ENCODE measurements at regions not wholly inside any gene's neighbourhood (a gene's known extent, or its start where the extent isn't known, plus 50 kb on each side); places are given as distances from the start of the nearest gene placed in this dataset.
"Not testable (repeated sequence)": the region's sequence is repeated elsewhere in the genome, so short reads cannot be mapped to it uniquely, and the experiment has no call there.

DNA sequence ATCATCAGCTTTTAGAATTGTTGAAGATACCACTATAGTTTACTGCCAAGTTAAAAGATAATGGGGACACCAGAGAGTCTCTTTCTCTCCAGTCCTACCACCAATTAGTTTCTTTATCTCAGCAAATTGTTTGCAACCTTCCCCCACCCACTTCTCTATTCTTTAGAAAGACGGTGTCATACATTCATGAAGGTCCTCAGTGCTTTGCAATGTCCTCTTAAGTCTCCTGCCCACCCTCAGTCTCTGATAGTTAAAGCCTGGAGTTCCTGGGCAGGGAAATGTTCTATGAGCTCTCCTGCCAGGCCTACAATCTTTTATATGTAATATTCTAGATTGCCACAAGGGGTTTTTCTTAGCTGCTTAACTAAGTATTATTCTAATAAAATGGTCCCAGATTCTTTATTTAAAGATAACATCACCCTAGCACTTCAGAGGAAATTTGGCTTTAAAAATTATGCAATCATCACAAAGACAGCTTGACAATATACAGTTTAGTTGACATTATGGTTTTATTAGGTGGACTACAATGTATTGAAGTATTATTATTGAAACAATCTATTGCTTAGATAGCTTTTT, 509.2 kb downstream of the CSNK1G3 start:
- no peak for DNase-seq (ENCODE audit: low spot score)
- in situ Hi-C loops (cut with HindIII; ENCODE audit: low sequenced_read_pairs), result no loop called here

DNA sequence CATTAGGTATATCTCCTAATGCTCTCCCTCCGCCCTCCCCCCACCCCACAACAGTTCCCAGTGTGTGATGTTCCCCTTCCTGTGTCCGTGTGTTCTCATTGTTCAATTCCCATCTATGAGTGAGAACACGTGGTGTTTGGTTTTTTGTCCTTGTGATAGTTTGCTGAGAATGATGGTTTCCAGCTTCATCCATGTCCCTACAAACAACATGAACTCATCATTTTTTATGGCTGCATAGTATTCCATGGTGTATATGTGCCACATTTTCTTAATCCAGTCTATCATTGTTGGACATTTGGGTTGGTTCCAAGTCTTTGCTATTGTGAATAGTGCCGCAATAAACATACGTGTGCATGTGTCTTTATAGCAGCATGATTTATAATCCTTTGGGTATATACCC, 505.3 kb downstream of the CSNK1G3 start:
- in situ Hi-C loops (cut with HindIII; ENCODE audit: low sequenced_read_pairs); DNase-seq (ENCODE audit: low spot score): not testable (repeated sequence)

GRCh38 chr5:124007675-124008398, 495.9 kb downstream of the CSNK1G3 start:
- in situ Hi-C loops (cut with HindIII; ENCODE audit: low sequenced_read_pairs), result no loop called here

DNA sequence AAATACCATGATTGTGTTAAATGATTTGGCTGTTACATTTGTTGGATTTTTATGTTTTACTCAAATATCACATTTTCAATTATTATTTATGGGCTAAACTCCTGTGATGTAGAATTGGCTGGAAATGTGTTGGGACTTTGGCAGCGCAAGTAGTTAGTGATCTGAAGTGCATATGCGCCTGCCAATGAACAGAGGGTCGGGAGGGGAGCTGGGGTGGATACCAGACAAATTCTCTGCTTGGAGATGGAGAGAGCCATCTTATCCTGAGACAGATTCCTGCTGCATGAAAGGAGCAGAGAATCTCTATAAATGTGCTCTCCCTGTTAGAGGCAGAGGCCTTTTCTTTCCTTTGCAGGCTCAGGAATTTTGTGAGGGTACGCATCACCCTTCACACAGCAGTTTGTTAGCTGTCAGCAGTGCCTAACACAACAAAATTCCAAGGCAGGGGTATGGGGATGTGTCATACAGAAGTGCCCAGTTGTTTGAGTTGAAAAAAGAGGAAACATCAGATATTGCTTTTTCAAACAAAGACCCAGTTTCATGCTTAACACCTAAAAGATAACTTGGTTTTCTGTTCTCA, 489.1 kb downstream of the CSNK1G3 start:
- in situ Hi-C loops (cut with HindIII; ENCODE audit: low sequenced_read_pairs), result no loop called here
- DNase-seq (ENCODE audit: low spot score), result no peak

More at GRCh38 chr5:124007675-124008398, 495.9 kb downstream of the CSNK1G3 start:
- DNase-seq (ENCODE audit: low spot score), result no peak

- peak; percentile 10 for DNase-seq (ENCODE audit: low spot score)
- in situ Hi-C loops (cut with HindIII; ENCODE audit: low sequenced_read_pairs), result no loop called here
Observed at GRCh38 chr5:124000538-124000937, 488.6 kb downstream of the CSNK1G3 start.

DNA sequence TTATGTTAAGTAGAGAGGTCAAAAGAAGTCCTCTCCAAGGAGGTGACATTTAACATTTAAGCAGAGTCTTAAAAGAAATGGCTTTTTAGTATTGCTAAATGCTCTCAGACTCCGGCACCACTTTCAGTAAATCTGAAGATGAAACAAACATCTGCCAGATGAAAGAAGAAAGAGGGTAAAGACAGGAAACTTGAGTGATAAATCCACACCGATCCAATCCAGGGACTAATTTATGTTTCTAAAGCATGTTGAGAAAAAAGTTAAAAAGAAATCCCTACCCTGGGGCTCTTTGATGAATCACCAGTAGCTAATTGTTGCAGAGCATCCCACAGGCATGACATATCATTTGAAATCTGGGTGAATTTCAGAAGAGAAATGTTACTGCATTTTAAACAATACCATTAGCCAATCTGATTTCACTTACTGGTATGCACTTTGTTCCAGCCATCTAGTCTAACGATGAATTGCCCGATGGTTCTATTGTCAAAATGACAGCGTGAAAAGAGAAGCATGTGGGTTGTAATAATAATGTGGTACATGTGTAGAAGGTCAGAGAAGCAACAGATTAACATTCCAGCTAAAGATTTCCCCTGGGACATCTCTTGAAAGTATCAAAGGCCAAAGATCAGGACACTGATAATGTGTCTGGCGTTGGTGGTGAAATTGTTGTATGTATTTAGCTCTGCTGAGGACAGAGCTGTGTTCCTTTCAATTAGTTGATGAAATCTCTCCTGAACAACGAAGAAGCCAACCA, 485.7 kb downstream of the CSNK1G3 start:
- in situ Hi-C loops (cut with HindIII; ENCODE audit: low sequenced_read_pairs), result no loop called here
- no peak for DNase-seq (ENCODE audit: low spot score)

- in situ Hi-C loops (cut with HindIII; ENCODE audit: low sequenced_read_pairs), result no loop called here
- DNase-seq (ENCODE audit: low spot score), result no peak
Observed at GRCh38 chr5:123997064-123997461, 485.1 kb downstream of the CSNK1G3 start.

- no peak for DNase-seq (ENCODE audit: low spot score)
- in situ Hi-C loops (cut with HindIII; ENCODE audit: low sequenced_read_pairs), result no loop called here
Observed at GRCh38 chr5:123992641-123993040, 480.7 kb downstream of the CSNK1G3 start.

GRCh38 chr5:123987956-123988355, 476.0 kb downstream of the CSNK1G3 start:
- in situ Hi-C loops (cut with HindIII; ENCODE audit: low sequenced_read_pairs), result no loop called here

GRCh38 chr5:123976379-123977033, 464.5 kb downstream of the CSNK1G3 start:
- no peak for DNase-seq (ENCODE audit: low spot score)
- in situ Hi-C loops (cut with HindIII; ENCODE audit: low sequenced_read_pairs), result no loop called here

More at GRCh38 chr5:123987956-123988355, 476.0 kb downstream of the CSNK1G3 start:
- no peak for DNase-seq (ENCODE audit: low spot score)

DNA sequence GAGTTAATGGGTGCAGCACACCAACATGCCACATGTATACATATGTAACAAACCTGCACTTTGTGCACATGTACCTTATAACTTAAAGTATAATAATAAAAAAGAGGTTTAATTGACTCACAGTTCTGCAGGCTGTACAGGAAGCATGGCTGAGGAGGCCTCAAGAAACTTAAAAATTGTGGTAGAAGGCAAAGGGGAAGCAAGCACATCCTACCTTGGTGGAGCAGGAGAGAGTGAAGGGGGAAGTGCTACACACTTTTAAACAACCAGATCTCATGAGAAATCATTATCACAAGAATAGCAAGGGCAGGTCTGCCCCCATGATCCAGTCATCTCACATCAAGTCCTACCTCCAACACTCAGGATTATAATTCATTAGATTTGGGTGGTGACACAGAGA, 463.5 kb downstream of the CSNK1G3 start:
- not testable (repeated sequence) for DNase-seq (ENCODE audit: low spot score)

DNA sequence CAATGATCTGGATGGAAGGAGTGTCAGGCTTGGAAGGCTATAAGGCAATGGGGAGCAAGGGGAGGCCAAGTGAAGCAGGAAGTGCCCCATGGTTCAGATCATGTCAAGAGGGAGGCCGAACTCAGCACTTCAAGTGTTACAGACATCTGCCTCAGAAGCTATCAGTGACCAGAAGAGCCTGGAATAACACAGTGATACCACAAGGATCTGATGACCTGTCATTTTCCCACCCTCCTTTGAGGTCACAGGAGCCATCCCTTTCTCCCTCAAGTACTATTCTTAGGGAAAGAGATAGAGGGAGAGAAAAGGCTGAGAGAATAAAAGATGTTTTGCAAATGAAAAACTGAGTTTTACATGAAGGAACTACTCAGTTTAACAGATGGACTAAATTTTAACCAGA, 454.8 kb downstream of the CSNK1G3 start:
- in situ Hi-C loops (cut with HindIII; ENCODE audit: low sequenced_read_pairs), result no loop called here
- DNase-seq (ENCODE audit: low spot score), result no peak

More for the DNA sequence above, 463.5 kb downstream of the CSNK1G3 start:
- in situ Hi-C loops (cut with HindIII; ENCODE audit: low sequenced_read_pairs), result not testable (repeated sequence)

DNA sequence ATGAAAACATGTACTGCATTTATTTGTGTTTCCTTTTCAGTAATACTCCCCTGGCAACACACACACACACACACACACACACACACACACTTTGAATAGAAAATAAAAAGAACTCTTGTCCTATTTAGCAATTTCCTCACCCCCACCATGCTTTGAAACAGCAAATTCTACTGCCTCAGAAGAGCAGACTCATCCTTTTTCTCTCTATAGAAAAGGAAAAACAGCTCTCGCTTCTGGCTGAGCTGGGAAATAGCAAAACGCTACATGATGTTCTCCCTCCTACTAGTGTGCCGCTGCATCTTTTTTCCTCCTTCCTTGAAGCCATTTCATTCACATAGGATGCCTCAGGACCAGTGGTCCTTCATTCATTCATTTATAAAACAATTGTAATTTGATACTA, 453.6 kb downstream of the CSNK1G3 start:
- in situ Hi-C loops (cut with HindIII; ENCODE audit: low sequenced_read_pairs), result no loop called here

DNA sequence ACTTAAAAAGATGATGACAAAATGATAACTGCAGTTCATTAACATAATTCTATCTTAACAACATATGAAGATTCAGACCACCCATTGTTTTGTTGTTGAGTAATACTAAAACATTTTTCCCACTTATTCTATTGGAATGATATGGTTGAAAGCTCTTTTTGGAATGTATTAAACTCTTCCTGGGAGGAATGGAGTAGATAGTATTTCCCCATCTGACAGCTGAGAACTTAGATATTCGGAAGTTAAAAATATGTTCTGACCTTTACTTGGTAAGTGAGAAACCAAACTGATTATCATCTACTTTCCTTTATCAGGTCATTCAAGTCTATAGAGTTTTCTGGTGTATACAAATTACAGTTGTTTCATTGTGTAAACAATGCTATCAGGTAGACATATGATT, 452.9 kb downstream of the CSNK1G3 start:
- no peak for DNase-seq (ENCODE audit: low spot score)
- in situ Hi-C loops (cut with HindIII; ENCODE audit: low sequenced_read_pairs), result no loop called here

More for the DNA sequence above, 453.6 kb downstream of the CSNK1G3 start:
- DNase-seq (ENCODE audit: low spot score), result peak; percentile 9

GRCh38 chr5:123960526-123960925, 448.5 kb downstream of the CSNK1G3 start:
- in situ Hi-C loops (cut with HindIII; ENCODE audit: low sequenced_read_pairs), result no loop called here

GRCh38 chr5:123951582-123951977, 439.6 kb downstream of the CSNK1G3 start:
- DNase-seq (ENCODE audit: low spot score), result no peak
- in situ Hi-C loops (cut with HindIII; ENCODE audit: low sequenced_read_pairs), result no loop called here

More at GRCh38 chr5:123960526-123960925, 448.5 kb downstream of the CSNK1G3 start:
- DNase-seq (ENCODE audit: low spot score), result no peak

DNA sequence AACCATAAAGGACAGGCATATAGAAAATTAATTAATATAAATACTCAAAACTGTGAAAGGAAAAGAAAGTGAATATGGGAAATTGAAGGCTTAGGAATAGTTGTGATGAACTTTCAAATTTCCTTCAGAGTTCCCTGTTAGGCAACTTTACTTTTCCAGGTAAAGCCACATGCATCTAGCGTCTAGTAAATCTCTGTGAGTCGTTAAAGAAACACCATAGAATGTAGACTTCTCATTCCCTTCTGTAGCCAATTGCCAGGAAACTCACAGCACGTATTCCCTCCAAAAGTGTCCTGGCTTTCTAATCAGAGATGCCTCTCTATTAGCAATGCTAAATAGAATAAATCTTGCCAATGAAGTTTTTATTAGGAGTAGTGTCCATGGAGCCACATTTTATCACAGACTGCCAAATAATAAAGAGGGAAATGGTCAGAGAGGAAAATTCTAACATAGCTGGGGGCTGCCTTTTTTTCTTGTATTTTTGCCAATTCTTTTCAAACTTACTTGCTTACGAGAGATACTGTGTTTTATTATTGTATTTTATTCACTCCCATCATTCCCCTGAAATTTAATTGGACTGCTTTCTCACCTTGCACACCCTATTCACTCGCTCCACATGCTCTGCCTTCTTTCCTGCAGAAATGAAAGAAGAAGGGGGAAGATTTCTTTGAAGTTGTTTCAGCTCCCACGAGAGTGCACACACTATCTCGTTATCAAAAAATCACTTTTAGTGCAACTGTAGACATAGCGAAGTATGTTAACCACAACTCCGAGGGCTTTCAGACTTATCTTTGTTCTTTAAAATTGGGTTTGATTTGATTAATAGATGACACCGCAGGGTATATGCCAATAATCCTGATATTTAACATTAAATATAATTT, 439.0 kb downstream of the CSNK1G3 start:
- in situ Hi-C loops (cut with HindIII; ENCODE audit: low sequenced_read_pairs), result no loop called here
- no peak for DNase-seq (ENCODE audit: low spot score)

DNA sequence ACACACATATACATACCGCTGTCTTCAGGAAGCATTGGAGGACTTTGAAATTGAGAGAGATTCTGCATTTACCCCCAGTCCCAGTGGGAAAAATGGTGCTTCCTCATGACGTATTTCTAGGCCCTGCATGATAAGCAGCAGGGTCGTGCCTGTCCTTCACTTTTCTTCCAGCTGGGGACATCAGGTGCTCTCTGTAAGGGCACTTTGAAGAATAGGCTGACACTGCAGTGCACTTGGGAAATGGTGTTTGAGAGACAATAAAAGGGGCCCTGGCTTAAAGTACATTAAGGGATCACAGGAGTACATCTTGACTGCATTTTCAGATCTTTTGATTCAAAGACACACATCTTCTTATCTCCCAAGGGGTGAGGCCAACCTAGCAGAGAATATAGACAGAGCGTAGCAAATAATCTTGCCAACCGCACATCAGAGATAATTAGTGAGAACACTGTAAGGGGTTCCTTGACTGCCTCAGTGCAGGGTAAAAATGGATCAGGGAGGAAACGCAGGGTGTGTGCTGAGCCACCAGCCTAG, 437.9 kb downstream of the CSNK1G3 start:
- no peak for DNase-seq (ENCODE audit: low spot score)
- in situ Hi-C loops (cut with HindIII; ENCODE audit: low sequenced_read_pairs), result no loop called here
